ENCODE measurements at regions not wholly inside any gene's neighbourhood (a gene's known extent, or its start where the extent isn't known, plus 50 kb on each side); places are given as distances from the start of the nearest gene placed in this dataset.

DNA sequence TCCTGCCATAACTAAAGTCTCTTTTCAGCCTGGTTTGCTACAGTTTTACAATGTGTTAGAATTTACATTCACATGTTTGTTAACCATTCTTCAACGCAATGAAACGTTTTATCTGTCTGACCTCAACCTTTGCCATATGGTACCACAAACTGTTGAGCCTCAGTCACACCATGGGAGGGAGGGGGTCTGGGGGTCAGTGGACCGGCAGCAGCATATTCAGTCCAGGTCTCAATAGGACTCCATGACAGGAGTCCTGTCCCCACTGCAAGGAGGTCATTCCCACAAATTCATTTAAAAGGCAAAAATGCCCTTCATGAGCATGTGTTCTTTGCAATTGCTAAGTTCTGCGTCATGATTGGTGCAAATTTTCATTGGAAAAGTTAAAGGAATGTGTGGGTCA is 66.6 kb upstream of the OLFM4 start:
- no peak overlapping the region for H3K4me3 ChIP-seq
- intact Hi-C loops (cut with DNase I), result no loop called here
- no peak overlapping the region for H3K27ac ChIP-seq (replicated peaks in 1 of 4)
- peaks cover 0 to 11% (median 0%) of the 10 kb centered on the region in 4 donors for H3K27me3 ChIP-seq
- no peaks in the 10 kb centered on the region for H3K9me3 ChIP-seq
- 43% methylated on average over 4 of the region's 4 CpGs for whole genome bisulfite sequencing
- no peaks in the 10 kb centered on the region for H3K4me1 ChIP-seq
- no peak for DNase-seq (ENCODE audit: extremely low spot score)
- no peaks in the 10 kb centered on the region for H3K36me3 ChIP-seq
- TF ChIP-seq EP300 (IDR thresholded peaks at IDR 0.05) (no peak), POLR2A (IDR thresholded peaks at IDR 0.05; ENCODE audit: low read depth) (no peak)
- TF ChIP-seq, protein P1, sequence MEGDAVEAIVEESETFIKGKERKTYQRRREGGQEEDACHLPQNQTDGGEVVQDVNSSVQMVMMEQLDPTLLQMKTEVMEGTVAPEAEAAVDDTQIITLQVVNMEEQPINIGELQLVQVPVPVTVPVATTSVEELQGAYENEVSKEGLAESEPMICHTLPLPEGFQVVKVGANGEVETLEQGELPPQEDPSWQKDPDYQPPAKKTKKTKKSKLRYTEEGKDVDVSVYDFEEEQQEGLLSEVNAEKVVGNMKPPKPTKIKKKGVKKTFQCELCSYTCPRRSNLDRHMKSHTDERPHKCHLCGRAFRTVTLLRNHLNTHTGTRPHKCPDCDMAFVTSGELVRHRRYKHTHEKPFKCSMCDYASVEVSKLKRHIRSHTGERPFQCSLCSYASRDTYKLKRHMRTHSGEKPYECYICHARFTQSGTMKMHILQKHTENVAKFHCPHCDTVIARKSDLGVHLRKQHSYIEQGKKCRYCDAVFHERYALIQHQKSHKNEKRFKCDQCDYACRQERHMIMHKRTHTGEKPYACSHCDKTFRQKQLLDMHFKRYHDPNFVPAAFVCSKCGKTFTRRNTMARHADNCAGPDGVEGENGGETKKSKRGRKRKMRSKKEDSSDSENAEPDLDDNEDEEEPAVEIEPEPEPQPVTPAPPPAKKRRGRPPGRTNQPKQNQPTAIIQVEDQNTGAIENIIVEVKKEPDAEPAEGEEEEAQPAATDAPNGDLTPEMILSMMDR (IDR thresholded peaks at IDR 0.05), result no peak

DNA sequence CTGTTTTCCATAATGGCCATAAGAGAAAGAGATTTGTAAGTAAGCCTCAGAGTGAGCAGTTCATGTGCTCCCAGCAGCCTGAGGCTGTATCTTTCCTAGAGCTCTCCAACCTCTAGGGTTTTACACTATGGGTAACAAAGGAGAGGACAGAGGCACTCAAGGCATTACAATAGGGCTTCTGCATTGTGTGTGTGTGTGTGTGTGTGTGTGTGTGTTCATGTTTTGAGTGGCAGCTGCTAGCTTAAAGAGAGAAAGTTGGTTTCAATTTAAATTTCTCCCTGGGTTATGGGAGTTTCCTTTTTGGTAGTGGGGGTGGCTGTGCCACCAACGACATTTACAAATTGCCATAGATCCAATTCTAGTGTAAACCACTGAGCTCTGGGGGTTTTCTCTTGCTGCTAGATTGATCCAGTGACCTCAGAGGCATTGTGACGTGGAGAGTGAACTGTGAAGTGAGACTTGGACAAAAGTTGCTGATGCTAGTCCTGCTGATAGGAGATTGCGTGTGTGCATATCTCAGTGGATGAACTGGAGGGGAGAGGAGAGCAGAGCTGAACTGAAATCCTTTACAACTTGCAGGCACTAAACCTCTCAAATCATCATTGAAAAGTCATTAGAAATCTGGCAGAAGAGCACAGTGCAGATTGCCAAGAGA is 67.2 kb upstream of the OLFM4 start:
- H3K36me3 ChIP-seq, result no peaks in the 10 kb centered on the region
- H3K4me1 ChIP-seq, result no peaks in the 10 kb centered on the region
- no peak for TF ChIP-seq EP300 (IDR thresholded peaks at IDR 0.05)
- TF ChIP-seq, protein P1 (IDR thresholded peaks at IDR 0.05), result no peak
- TF ChIP-seq POLR2AphosphoS5 (IDR thresholded peaks at IDR 0.05), result no peak
- no peak for TF ChIP-seq POLR2A (IDR thresholded peaks at IDR 0.05; ENCODE audit: low read depth)
- intact Hi-C loops (cut with DNase I), result no loop called here
- no peak for DNase-seq (ENCODE audit: extremely low spot score)
- H3K4me3 ChIP-seq, result no peak overlapping the region
- H3K27ac ChIP-seq (replicated peaks in 1 of 4), result no peak overlapping the region
- H3K9me3 ChIP-seq, result no peaks in the 10 kb centered on the region
- peaks cover 0 to 11% (median 0%) of the 10 kb centered on the region in 4 donors for H3K27me3 ChIP-seq
- 45% methylated on average over 3 of the region's 3 CpGs for WGBS

DNA sequence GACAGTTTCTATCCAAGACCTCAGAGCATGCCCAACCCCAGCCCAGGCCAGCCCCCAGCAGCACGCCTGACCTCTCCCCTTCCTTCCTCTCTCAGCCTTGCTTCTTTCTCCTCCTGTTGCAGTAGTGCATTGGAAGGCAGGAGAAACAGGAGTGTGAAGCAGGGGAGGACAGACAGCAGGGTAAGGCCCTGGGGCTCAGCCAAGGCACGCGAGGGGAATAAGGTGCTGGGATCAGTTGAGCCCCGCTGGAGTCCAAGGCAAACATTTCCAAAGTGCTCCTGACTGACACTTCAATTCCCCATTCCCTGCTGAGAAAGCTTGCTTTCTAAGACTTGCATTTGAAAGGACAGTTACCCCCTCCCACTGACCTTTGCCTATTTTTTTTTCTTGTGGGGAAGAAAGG is 73.1 kb upstream of the OLFM4 start:
- H3K4me3 ChIP-seq, result no peak overlapping the region
- no peaks in the 10 kb centered on the region for H3K36me3 ChIP-seq
- H3K9me3 ChIP-seq, result no peaks in the 10 kb centered on the region
- WGBS, result 39% methylated on average over 4 of the region's 4 CpGs
- intact Hi-C loops (cut with DNase I), result no loop called here
- H3K27ac ChIP-seq (replicated peaks in 1 of 4), result no peak overlapping the region
- TF ChIP-seq POLR2A (IDR thresholded peaks at IDR 0.05; ENCODE audit: low read depth) (no peak), EP300 (IDR thresholded peaks at IDR 0.05) (no peak), POLR2AphosphoS5 (IDR thresholded peaks at IDR 0.05) (no peak)
- TF ChIP-seq, protein P1 (IDR thresholded peaks at IDR 0.05), result no peak
- H3K4me1 ChIP-seq, result no peaks in the 10 kb centered on the region
- H3K27me3 ChIP-seq, result no peaks in the 10 kb centered on the region
- DNase-seq (ENCODE audit: extremely low spot score), result no peak

DNA sequence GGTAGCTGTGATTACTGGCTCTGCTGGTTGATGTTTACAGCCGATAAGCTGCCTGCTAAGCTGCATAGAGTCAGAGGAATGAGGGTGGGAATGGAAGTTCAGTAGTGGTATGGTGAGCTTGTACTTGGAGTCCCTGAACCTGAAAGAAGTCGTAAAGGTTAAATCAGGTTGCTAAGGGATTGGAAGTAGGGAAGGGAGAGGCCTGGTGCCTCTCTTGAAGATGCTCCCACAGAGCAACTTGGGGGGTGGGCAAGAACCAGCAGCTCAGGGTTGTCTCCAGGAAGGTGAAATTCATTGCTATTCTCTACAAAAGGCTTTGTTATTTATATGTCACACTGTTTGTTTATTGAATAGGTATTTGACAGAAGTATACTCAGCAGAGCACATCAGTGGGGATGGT is 73.8 kb upstream of the OLFM4 start:
- H3K36me3 ChIP-seq, result no peaks in the 10 kb centered on the region
- no peak overlapping the region for H3K4me3 ChIP-seq
- DNase-seq (ENCODE audit: extremely low spot score), result no peak
- no peaks in the 10 kb centered on the region for H3K9me3 ChIP-seq
- H3K27ac ChIP-seq (replicated peaks in 1 of 4), result no peak overlapping the region
- peaks cover 0 to 5% (median 0%) of the 10 kb centered on the region in 4 donors for H3K4me1 ChIP-seq
- TF ChIP-seq EP300 (IDR thresholded peaks at IDR 0.05) (no peak), POLR2A (IDR thresholded peaks at IDR 0.05; ENCODE audit: low read depth) (no peak), POLR2AphosphoS5 (IDR thresholded peaks at IDR 0.05) (no peak)
- TF ChIP-seq, protein P1 (IDR thresholded peaks at IDR 0.05), result no peak
- 79% methylated on average over 2 of the region's 2 CpGs for WGBS
- intact Hi-C loops (cut with DNase I), result no loop called here
- H3K27me3 ChIP-seq, result no peaks in the 10 kb centered on the region

DNA sequence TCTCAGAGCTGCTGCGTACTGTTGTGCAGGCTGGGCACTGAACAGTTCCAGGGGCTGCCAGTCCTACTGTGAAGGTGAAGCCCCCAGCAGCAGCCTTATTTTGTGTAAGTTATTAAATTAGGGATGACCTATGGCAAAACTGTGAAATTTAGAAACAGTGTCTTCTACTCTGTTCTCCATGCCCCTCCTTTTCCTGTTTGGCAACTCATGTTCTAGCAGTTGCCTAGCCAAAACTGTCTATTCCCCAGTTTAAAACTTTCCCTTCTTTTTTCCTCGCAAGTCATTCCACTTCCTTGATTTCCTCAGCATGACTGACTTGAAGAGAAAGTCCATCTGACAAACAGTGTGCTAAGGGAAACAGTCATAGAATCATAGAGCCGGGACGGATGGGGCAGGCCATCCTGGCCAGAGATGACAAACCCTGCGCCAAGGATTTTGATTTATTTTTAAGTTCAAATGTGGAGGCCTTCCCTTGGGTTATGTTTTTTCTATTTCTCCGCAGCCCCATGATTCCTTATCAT is 78.1 kb upstream of the OLFM4 start:
- intact Hi-C loops (cut with DNase I), result no loop called here
- WGBS, result 67% methylated on average over 6 of the region's 6 CpGs
- H3K27ac ChIP-seq (replicated peaks in 1 of 4), result no peak overlapping the region

More for the DNA sequence above, 78.1 kb upstream of the OLFM4 start:
- peaks cover 0 to 6% (median 1%) of the 10 kb centered on the region in 4 donors for H3K4me1 ChIP-seq
- no peaks in the 10 kb centered on the region for H3K27me3 ChIP-seq
- no peak for TF ChIP-seq EP300 (IDR thresholded peaks at IDR 0.05)
- no peak for TF ChIP-seq POLR2AphosphoS5 (IDR thresholded peaks at IDR 0.05)
- TF ChIP-seq, protein P1 (IDR thresholded peaks at IDR 0.05), result no peak
- TF ChIP-seq POLR2A (IDR thresholded peaks at IDR 0.05; ENCODE audit: low read depth), result no peak
- no peak overlapping the region for H3K4me3 ChIP-seq
- DNase-seq (ENCODE audit: extremely low spot score), result no peak
- no peaks in the 10 kb centered on the region for H3K36me3 ChIP-seq
- H3K9me3 ChIP-seq, result no peaks in the 10 kb centered on the region

Data from esophagus muscularis mucosa (tissue), 4 donors.